ENCODE measurements at regions not wholly inside any gene's neighbourhood (a gene's known extent, or its start where the extent isn't known, plus 50 kb on each side); places are given as distances from the start of the nearest gene placed in this dataset.

GRCh38 chr20:51196991-51197651 is 174.2 kb upstream of the KCNG1 start:
- Histone ChIP-seq H3K4me3 (replicated peaks in 1 of 3; ENCODE audit: insufficient read depth in 1 of 3, low read depth in 1 of 3, low read length in 3 of 3) (no peak overlapping the region), H3K9me1 (replicated peaks; ENCODE audit: control insufficient read depth, extremely low read depth, insufficient read depth, low read length) (no peaks in the 10 kb centered on the region), H3K36me3 (ENCODE audit: control insufficient read depth in 2 of 2, extremely low read depth in 1 of 2, insufficient read depth in 2 of 2, low read length in 2 of 2) (no peaks in the 10 kb centered on the region), H4K20me1 (replicated peaks; ENCODE audit: control insufficient read depth, extremely low read depth, insufficient read depth, low read length) (no peaks in the 10 kb centered on the region), H3K9ac (replicated peaks; ENCODE audit: extremely low read depth, insufficient read depth, low read length) (no peak overlapping the region), H3K4me1 (ENCODE audit: control insufficient read depth, extremely low read depth, insufficient read depth, low read length) (peaks cover 12% of the 10 kb centered on the region), H3K4me2 (ENCODE audit: insufficient read depth, low read length) (no peak overlapping the region), H3K27me3 (ENCODE audit: control insufficient read depth in 2 of 2, insufficient read depth in 2 of 2, low read length in 2 of 2) (peaks cover 3 to 7% of the 10 kb centered on the region in 2 experiments), H3K79me2 (ENCODE audit: control insufficient read depth, insufficient read depth, low read length) (no peaks in the 10 kb centered on the region), H3K9me3 (replicated peaks; ENCODE audit: control insufficient read depth, insufficient read depth, low read length) (no peaks in the 10 kb centered on the region), H2AFZ (ENCODE audit: low read depth, low read length) (no peak overlapping the region), H3K27ac (ENCODE audit: insufficient read depth, low read depth, low read length) (no peak overlapping the region)
- TF ChIP-seq POLR2AphosphoS5 (IDR thresholded peaks at IDR 0.05; ENCODE audit: insufficient read depth, low read depth, low read length), result no peak
- TF ChIP-seq, protein P1, sequence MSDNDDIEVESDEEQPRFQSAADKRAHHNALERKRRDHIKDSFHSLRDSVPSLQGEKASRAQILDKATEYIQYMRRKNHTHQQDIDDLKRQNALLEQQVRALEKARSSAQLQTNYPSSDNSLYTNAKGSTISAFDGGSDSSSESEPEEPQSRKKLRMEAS (IDR thresholded peaks at IDR 0.05; ENCODE audit: insufficient read depth, insufficient read length), result no peak
- TF ChIP-seq EZH2 (IDR thresholded peaks at IDR 0.05; ENCODE audit: borderline replicate concordance, low read depth, low read length, severe bottlenecking), result no peak
- no peak for TF ChIP-seq POLR2A (IDR thresholded peaks at IDR 0.05; ENCODE audit: low read depth, low read length)
- TF ChIP-seq JUN (IDR thresholded peaks at IDR 0.05; ENCODE audit: borderline replicate concordance, insufficient read depth, insufficient read length, low read depth), result no peak
- TF ChIP-seq MYC (IDR thresholded peaks at IDR 0.05; ENCODE audit: low read depth, low read length), result no peak
- no peak for TF ChIP-seq CTCF (IDR thresholded peaks at IDR 0.05; ENCODE audit: extremely low read depth in 1 of 2, insufficient read depth in 1 of 2, low read depth in 1 of 2, low read length in 2 of 2)
- TF ChIP-seq GATA2 (IDR thresholded peaks at IDR 0.05; ENCODE audit: insufficient read depth, insufficient read length, low read depth, low read length), result no peak
- no peak for TF ChIP-seq FOS (IDR thresholded peaks at IDR 0.05; ENCODE audit: borderline replicate concordance, insufficient read depth, low read length)
- intact Hi-C loops (cut with micrococcal nuclease), result no loop called here
- ChIA-PET POLR2A (no interaction called here), CTCF (interaction anchor here (1.1 kb wide), 1 partner anchor 10 kb away, joined by 3 read pairs; no protein-coding TSS in a partner anchor)
- DNase-seq (ENCODE audit: low read depth, low spot score) (no peak), FAIRE-seq (no peak)
- no TSS peak for BruUV-seq (replicated peaks)
- dilution Hi-C loops (cut with MboI; ENCODE audit: extremely low pct_ligation_motif_present, low sequenced_read_pairs), result no loop called here
